A204.1 (cell line): ENCODE measurements at regions not wholly inside any gene's neighbourhood (a gene's known extent, or its start where the extent isn't known, plus 50 kb on each side); places are given as distances from the start of the nearest gene placed in this dataset.

Experiments used
- FAIRE-seq: peaks from 2 replicates; lab custom pipeline; 2012; peaks lifted over from hg19 to GRCh38; lab: Jason Lieb, UNC

DNA sequence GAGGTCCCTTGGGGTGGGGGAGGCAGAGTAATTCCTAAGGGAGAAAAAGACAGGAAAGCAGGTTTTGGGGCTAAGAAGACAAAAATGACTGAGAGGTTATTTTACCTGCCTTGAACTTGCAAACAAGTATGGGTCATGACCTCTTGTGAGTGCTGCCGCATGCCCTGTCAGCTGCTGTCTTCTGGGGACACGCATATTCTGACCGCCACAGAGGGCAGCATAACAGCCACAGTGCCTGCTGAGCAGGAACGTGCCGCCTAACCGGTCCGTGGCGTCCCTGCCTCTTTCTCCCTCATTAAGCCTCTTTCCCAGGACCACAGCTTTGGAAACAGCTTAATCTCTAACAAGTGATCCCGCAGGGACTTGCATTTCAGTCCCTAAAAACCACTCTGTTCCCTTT, 51.3 kb upstream of the KCNA1 start:
- FAIRE-seq = no peak

- no peak for FAIRE-seq
Observed at GRCh38 chr12:4859478-4860210, 50.1 kb upstream of the KCNA1 start.
